ENCODE measurements at regions not wholly inside any gene's neighbourhood (a gene's known extent, or its start where the extent isn't known, plus 50 kb on each side); places are given as distances from the start of the nearest gene placed in this dataset.

DNA sequence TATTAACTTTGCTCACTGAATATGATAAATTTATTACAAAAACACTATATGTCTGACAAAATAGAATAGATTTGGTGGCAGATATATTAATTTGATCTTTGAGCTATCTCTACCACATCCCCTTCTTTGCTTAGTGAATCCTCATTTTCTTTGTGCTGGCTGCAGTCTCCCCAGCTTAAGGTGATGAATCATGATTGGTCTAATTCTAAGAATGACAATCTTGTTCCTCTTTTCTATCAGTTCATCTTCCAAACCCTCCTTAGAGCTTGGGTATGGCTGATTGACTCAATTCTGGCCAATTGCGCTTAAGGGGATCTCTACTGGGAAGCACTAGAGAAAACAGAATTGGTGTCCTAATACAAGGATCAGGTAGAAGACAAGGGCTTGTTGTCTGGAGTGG is 309.6 kb upstream of the GOLIM4 start:
- H2AFZ ChIP-seq (ENCODE audit: control insufficient read depth, low read length) = no peak overlapping the region
- H3K4me3 ChIP-seq (ENCODE audit: control insufficient read depth in 2 of 3, extremely low read depth in 1 of 3, insufficient read depth in 2 of 3, low read depth in 1 of 3, low read length in 3 of 3) = no peak overlapping the region
- no peaks in the 10 kb centered on the region for H3K36me3 ChIP-seq (ENCODE audit: control insufficient read depth in 2 of 2, extremely low read depth in 1 of 2, insufficient read depth in 2 of 2, low read length in 2 of 2)
- TF ChIP-seq, protein P1, sequence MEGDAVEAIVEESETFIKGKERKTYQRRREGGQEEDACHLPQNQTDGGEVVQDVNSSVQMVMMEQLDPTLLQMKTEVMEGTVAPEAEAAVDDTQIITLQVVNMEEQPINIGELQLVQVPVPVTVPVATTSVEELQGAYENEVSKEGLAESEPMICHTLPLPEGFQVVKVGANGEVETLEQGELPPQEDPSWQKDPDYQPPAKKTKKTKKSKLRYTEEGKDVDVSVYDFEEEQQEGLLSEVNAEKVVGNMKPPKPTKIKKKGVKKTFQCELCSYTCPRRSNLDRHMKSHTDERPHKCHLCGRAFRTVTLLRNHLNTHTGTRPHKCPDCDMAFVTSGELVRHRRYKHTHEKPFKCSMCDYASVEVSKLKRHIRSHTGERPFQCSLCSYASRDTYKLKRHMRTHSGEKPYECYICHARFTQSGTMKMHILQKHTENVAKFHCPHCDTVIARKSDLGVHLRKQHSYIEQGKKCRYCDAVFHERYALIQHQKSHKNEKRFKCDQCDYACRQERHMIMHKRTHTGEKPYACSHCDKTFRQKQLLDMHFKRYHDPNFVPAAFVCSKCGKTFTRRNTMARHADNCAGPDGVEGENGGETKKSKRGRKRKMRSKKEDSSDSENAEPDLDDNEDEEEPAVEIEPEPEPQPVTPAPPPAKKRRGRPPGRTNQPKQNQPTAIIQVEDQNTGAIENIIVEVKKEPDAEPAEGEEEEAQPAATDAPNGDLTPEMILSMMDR (optimal IDR thresholded peaks at IDR 0.05 in 1 of 3, IDR thresholded peaks at IDR 0.05 in 1 of 3, conservative IDR thresholded peaks at IDR 0.05 in 1 of 3; ENCODE audit: extremely low read depth in 1 of 3, insufficient read depth in 2 of 3, low read length in 3 of 3) = no peak
- no peak for TF ChIP-seq EZH2 (IDR thresholded peaks at IDR 0.05; ENCODE audit: low read length)
- no peak overlapping the region for H3K9ac ChIP-seq (ENCODE audit: control insufficient read depth, extremely low read depth, insufficient read depth, low read length)
- H4K20me1 ChIP-seq (ENCODE audit: control insufficient read depth, extremely low read depth, insufficient read depth, low read length) = no peaks in the 10 kb centered on the region
- FAIRE-seq (no peak), DNase-seq (ENCODE audit: low read depth, low spot score) (no peak)
- no peaks in the 10 kb centered on the region for H3K27me3 ChIP-seq (ENCODE audit: control insufficient read depth, extremely low read depth, insufficient read depth, low read length)
- no peaks in the 10 kb centered on the region for H3K4me1 ChIP-seq (ENCODE audit: control insufficient read depth, extremely low read depth, insufficient read depth, low read length)
- H3K4me2 ChIP-seq (ENCODE audit: control insufficient read depth, extremely low read depth, insufficient read depth, low read depth, low read length) = no peak overlapping the region
- H3K9me1 ChIP-seq (ENCODE audit: control insufficient read depth, extremely low read depth, insufficient read depth, low read length) = no peaks in the 10 kb centered on the region
- H3K9me3 ChIP-seq (ENCODE audit: control insufficient read depth, low read depth, low read length) = no peaks in the 10 kb centered on the region
- no peak overlapping the region for H3K27ac ChIP-seq (ENCODE audit: control insufficient read depth, insufficient read depth, low read length)
- no peaks in the 10 kb centered on the region for H3K79me2 ChIP-seq (ENCODE audit: control insufficient read depth, insufficient read depth, low read length)
- dilution Hi-C loops (cut with MboI; ENCODE audit: extremely low pct_ligation_motif_present, low sequenced_read_pairs) = no loop called here

DNA sequence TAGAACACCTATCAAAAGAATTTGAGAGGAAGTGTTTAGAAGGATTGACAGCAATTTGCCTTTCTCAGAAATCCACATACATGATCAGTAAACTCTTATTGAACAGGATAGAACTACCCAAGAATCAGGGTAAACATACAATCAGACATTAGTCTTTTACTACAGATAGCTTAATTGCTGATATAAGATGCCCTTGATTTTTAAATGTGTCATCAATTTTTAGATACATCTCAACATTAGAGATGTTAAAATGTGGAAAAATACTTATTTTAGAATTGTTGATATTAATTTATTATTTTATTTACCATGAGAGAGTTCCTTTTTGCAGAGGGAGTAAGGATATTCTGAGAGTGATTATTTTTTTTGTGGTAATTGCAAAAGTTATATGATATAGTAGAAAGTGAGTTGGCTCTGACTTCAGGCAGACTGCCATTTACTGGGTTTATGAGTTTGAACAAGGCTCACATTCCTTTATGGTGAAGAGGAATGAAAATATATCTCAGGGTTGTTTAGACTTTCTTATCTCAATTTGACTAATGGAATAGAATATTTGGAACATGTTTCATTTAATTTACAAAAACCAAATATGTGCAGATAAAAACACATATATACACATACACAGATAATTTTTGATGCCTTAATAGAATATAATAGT is 302.8 kb upstream of the GOLIM4 start:
- Histone ChIP-seq H3K9ac (ENCODE audit: control insufficient read depth, extremely low read depth, insufficient read depth, low read length) (no peak overlapping the region), H3K9me3 (ENCODE audit: control insufficient read depth, low read depth, low read length) (no peaks in the 10 kb centered on the region), H4K20me1 (ENCODE audit: control insufficient read depth, extremely low read depth, insufficient read depth, low read length) (no peaks in the 10 kb centered on the region), H3K36me3 (ENCODE audit: control insufficient read depth in 2 of 2, extremely low read depth in 1 of 2, insufficient read depth in 2 of 2, low read length in 2 of 2) (no peaks in the 10 kb centered on the region), H3K4me1 (ENCODE audit: control insufficient read depth, extremely low read depth, insufficient read depth, low read length) (no peaks in the 10 kb centered on the region), H3K27me3 (ENCODE audit: control insufficient read depth, extremely low read depth, insufficient read depth, low read length) (no peaks in the 10 kb centered on the region), H3K9me1 (ENCODE audit: control insufficient read depth, extremely low read depth, insufficient read depth, low read length) (no peaks in the 10 kb centered on the region), H3K4me3 (ENCODE audit: control insufficient read depth in 2 of 3, extremely low read depth in 1 of 3, insufficient read depth in 2 of 3, low read depth in 1 of 3, low read length in 3 of 3) (no peak overlapping the region), H3K79me2 (ENCODE audit: control insufficient read depth, insufficient read depth, low read length) (no peaks in the 10 kb centered on the region), H2AFZ (ENCODE audit: control insufficient read depth, low read length) (no peak overlapping the region), H3K27ac (ENCODE audit: control insufficient read depth, insufficient read depth, low read length) (no peak overlapping the region), H3K4me2 (ENCODE audit: control insufficient read depth, extremely low read depth, insufficient read depth, low read depth, low read length) (no peak overlapping the region)
- no peak for TF ChIP-seq EZH2 (IDR thresholded peaks at IDR 0.05; ENCODE audit: low read length)
- TF ChIP-seq, protein P1 (optimal IDR thresholded peaks at IDR 0.05 in 1 of 3, IDR thresholded peaks at IDR 0.05 in 1 of 3, conservative IDR thresholded peaks at IDR 0.05 in 1 of 3; ENCODE audit: extremely low read depth in 1 of 3, insufficient read depth in 2 of 3, low read length in 3 of 3) = no peak
- dilution Hi-C loops (cut with MboI; ENCODE audit: extremely low pct_ligation_motif_present, low sequenced_read_pairs) = no loop called here
- DNase-seq (ENCODE audit: low read depth, low spot score) (no peak), FAIRE-seq (no peak)

All from keratinocyte (primary cell).